Mammary epithelial cell (primary cell): ENCODE measurements at regions not wholly inside any gene's neighbourhood (a gene's known extent, or its start where the extent isn't known, plus 50 kb on each side); places are given as distances from the start of the nearest gene placed in this dataset.

ENCODE experiments used
- EZH2 ChIP-seq: IDR thresholded peaks from 2 replicates; pipeline ENCODE4 v1.6.1; 2012; ENCODE audit warnings: low read length, inconsistent platforms, borderline replicate concordance
- TF ChIP-seq, protein P1 (sequence below), 2 donors: IDR thresholded peaks in 1 of 2; conservative IDR thresholded peaks in 1 of 2; 2 replicates each; pipeline ENCODE4 v1.5.1; 2011 to 2012; ENCODE audit warnings: inconsistent platforms in 2 of 2, low read length in 2 of 2, mild to moderate bottlenecking in 2 of 2, control low read depth in 1 of 2, low read depth in 1 of 2; ENCODE audit not compliant: insufficient read depth in 1 of 2; ENCODE audit errors: extremely low read depth in 1 of 2

DNA sequence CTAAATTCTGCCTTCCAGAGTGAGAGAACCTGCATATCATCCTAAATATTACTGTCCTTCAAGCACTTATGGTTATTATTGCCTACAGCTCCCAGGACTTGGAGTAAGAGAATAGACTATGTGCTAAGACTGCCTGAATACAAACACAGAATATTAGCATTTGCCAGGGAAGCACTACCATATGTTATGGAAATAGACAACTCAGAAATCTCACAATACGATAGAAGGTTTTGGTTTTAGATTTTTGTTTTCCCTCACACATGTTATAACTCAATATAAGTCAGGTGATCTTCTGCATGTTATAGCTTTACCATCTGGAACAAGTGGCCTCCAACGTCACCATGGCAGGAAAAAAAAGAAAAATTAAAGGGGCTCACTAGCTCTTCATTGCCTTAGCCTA lies 413.9 kb downstream of the LRRIQ3 start:
- TF ChIP-seq, protein P1, sequence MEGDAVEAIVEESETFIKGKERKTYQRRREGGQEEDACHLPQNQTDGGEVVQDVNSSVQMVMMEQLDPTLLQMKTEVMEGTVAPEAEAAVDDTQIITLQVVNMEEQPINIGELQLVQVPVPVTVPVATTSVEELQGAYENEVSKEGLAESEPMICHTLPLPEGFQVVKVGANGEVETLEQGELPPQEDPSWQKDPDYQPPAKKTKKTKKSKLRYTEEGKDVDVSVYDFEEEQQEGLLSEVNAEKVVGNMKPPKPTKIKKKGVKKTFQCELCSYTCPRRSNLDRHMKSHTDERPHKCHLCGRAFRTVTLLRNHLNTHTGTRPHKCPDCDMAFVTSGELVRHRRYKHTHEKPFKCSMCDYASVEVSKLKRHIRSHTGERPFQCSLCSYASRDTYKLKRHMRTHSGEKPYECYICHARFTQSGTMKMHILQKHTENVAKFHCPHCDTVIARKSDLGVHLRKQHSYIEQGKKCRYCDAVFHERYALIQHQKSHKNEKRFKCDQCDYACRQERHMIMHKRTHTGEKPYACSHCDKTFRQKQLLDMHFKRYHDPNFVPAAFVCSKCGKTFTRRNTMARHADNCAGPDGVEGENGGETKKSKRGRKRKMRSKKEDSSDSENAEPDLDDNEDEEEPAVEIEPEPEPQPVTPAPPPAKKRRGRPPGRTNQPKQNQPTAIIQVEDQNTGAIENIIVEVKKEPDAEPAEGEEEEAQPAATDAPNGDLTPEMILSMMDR (conservative IDR thresholded peaks at IDR 0.05 in 1 of 2, IDR thresholded peaks at IDR 0.05 in 1 of 2; ENCODE audit: extremely low read depth in 1 of 2, insufficient read depth in 1 of 2, low read depth in 1 of 2, low read length in 2 of 2): no peak
- no peak for TF ChIP-seq EZH2
